ENCODE measurements at regions not wholly inside any gene's neighbourhood (a gene's known extent, or its start where the extent isn't known, plus 50 kb on each side); places are given as distances from the start of the nearest gene placed in this dataset.
"Not testable (repeated sequence)": the region's sequence is repeated elsewhere in the genome, so short reads cannot be mapped to it uniquely, and the experiment has no call there.

GRCh38 chr5:100043475-100043874, 491.7 kb upstream of the FAM174A start:
- TF ChIP-seq TAF1 (IDR thresholded peaks at IDR 0.05; ENCODE audit: borderline replicate concordance, low read depth, low read length) (no peak), POLR2A (IDR thresholded peaks at IDR 0.05; ENCODE audit: low read depth, low read length) (no peak), POLR2AphosphoS5 (IDR thresholded peaks at IDR 0.05; ENCODE audit: low read depth, low read length) (no peak)
- DNase-seq (ENCODE audit: insufficient read length) (no peak), FAIRE-seq (no peak)

DNA sequence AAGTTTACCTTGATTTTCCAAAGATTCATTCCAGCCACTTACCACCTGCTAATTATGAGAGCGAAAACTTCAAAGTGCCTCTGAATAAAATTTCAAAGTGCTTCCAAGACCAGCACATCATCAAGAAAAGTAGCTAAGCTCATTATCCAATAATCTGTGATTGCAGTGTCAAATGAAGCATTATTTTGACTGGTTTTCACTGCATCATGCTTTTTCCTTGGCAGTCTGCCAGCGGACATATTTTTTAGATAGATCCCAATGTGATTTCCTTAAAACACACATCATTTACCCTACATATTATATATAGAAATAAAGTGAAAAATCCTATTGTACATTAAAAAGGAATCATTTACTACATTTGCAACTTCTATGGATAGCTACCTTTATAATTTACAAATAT, 508.6 kb upstream of the FAM174A start:
- FAIRE-seq = no peak
- DNase-seq (ENCODE audit: insufficient read length) = no peak
- TF ChIP-seq TAF1 (IDR thresholded peaks at IDR 0.05; ENCODE audit: borderline replicate concordance, low read depth, low read length) (no peak), POLR2A (IDR thresholded peaks at IDR 0.05; ENCODE audit: low read depth, low read length) (no peak), POLR2AphosphoS5 (IDR thresholded peaks at IDR 0.05; ENCODE audit: low read depth, low read length) (no peak)

DNA sequence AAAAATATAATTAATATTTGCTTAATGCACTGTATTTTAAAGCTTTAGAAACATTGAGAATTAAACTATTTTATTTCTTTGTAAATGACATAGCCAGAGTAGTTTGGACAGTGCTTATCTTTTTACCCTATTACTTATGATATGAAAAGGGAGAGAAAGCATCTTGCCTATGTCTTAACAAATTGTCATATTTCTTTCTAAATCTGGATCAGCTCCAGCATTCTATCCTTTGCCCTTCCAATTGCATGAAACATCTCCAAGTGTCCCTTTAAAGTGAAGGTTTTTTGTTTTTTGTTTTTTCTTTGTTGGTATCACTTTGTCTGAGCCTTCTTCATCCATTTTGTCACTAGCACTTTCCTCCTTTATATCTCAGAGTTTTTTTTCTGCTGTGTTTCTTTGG, 511.6 kb upstream of the FAM174A start:
- no peak for DNase-seq (ENCODE audit: insufficient read length)
- TF ChIP-seq TAF1 (IDR thresholded peaks at IDR 0.05; ENCODE audit: borderline replicate concordance, low read depth, low read length) (no peak), POLR2A (IDR thresholded peaks at IDR 0.05; ENCODE audit: low read depth, low read length) (no peak), POLR2AphosphoS5 (IDR thresholded peaks at IDR 0.05; ENCODE audit: low read depth, low read length) (no peak)
- FAIRE-seq = no peak

GRCh38 chr5:100017520-100018262, 517.5 kb upstream of the FAM174A start:
- no peak for TF ChIP-seq POLR2A (IDR thresholded peaks at IDR 0.05; ENCODE audit: low read depth, low read length)
- DNase-seq (ENCODE audit: insufficient read length) (no peak), FAIRE-seq (no peak)

- not testable (repeated sequence) for DNase-seq (ENCODE audit: insufficient read length); FAIRE-seq
Observed at GRCh38 chr5:100013305-100013704, 521.9 kb upstream of the FAM174A start.

GRCh38 chr5:100011160-100011559, 524.0 kb upstream of the FAM174A start:
- FAIRE-seq; DNase-seq (ENCODE audit: insufficient read length): not testable (repeated sequence)

DNA sequence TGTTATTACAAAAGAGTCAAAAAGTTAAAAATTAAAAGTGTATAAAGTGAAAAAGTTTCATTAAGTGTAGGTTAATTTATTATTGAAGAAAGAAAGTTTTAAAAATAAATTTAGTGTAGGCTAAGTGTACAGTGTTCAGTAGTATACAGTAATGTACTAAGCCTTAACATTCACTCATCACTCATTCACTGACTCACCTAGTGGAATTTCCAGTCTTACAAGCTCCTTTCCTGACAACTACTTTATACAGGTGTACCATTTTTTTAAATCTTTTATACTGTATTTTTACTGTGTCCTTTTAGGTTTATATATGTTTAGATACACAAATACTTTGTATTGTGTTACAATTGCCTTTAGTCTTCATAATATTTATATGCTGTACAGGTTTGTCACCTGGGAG, 530.2 kb upstream of the FAM174A start:
- TF ChIP-seq POLR2AphosphoS5 (IDR thresholded peaks at IDR 0.05; ENCODE audit: low read depth, low read length) = no peak
- no peak for TF ChIP-seq TAF1 (IDR thresholded peaks at IDR 0.05; ENCODE audit: borderline replicate concordance, low read depth, low read length)
- no peak for TF ChIP-seq POLR2A (IDR thresholded peaks at IDR 0.05; ENCODE audit: low read depth, low read length)
- FAIRE-seq = no peak
- no peak for DNase-seq (ENCODE audit: insufficient read length)

DNA sequence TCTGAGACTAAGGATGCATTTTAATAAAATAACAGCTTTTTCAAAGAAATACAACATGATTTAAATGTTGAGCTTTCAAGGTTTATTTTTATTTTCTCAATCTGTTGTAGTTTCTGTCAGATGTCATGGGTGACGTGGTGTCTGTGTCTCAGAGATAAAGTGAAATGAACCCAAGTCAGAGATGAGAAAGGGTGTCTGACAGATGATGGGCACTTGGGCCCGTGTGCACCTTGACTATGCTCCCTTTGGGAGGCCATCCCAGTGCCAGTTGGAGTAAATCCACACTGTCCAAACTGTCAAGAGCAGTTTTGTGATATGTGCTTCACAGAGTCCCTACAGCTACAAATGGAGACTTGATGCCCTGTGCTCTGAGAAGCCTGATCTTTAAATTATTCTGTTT, 536.9 kb upstream of the FAM174A start:
- no peak for TF ChIP-seq POLR2A (IDR thresholded peaks at IDR 0.05; ENCODE audit: low read depth, low read length)
- no peak for TF ChIP-seq POLR2AphosphoS5 (IDR thresholded peaks at IDR 0.05; ENCODE audit: low read depth, low read length)
- no peak for TF ChIP-seq TAF1 (IDR thresholded peaks at IDR 0.05; ENCODE audit: borderline replicate concordance, low read depth, low read length)
- FAIRE-seq = no peak
- DNase-seq (ENCODE audit: insufficient read length) = no peak

GRCh38 chr5:99995407-99995806, 539.8 kb upstream of the FAM174A start:
- no peak for TF ChIP-seq POLR2A (IDR thresholded peaks at IDR 0.05; ENCODE audit: low read depth, low read length)
- no peak for TF ChIP-seq TAF1 (IDR thresholded peaks at IDR 0.05; ENCODE audit: borderline replicate concordance, low read depth, low read length)
- no peak for TF ChIP-seq POLR2AphosphoS5 (IDR thresholded peaks at IDR 0.05; ENCODE audit: low read depth, low read length)
- FAIRE-seq (no peak), DNase-seq (ENCODE audit: insufficient read length) (no peak)

DNA sequence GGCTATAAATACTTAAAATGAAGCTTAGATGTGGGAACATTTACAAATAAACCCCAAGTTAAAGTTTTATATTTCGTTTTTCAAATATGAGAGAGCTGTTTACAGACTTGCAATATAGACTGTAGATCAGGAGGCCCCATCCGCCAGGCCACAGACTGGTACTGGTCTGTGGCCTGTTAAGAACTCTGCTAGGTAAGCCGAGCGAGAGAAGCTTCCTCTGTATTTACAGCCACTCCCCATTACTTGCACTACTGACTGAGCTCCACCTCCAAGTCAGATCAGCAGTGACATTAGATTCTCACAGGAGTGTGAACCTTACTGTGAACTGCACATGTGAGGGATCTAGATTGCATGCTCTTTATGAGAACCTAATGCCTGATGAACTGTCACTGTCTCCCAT, 561.4 kb upstream of the FAM174A start:
- TF ChIP-seq POLR2AphosphoS5 (IDR thresholded peaks at IDR 0.05; ENCODE audit: low read depth, low read length) = no peak
- TF ChIP-seq POLR2A (IDR thresholded peaks at IDR 0.05; ENCODE audit: low read depth, low read length) = no peak
- no peak for TF ChIP-seq TAF1 (IDR thresholded peaks at IDR 0.05; ENCODE audit: borderline replicate concordance, low read depth, low read length)
- FAIRE-seq (no peak), DNase-seq (ENCODE audit: insufficient read length) (no peak)

- DNase-seq (ENCODE audit: insufficient read length) = no peak
- TF ChIP-seq TAF1 (IDR thresholded peaks at IDR 0.05; ENCODE audit: borderline replicate concordance, low read depth, low read length) (no peak), POLR2AphosphoS5 (IDR thresholded peaks at IDR 0.05; ENCODE audit: low read depth, low read length) (no peak)
- FAIRE-seq = no peak
Observed at GRCh38 chr5:99955962-99956361, 579.2 kb upstream of the FAM174A start.

DNA sequence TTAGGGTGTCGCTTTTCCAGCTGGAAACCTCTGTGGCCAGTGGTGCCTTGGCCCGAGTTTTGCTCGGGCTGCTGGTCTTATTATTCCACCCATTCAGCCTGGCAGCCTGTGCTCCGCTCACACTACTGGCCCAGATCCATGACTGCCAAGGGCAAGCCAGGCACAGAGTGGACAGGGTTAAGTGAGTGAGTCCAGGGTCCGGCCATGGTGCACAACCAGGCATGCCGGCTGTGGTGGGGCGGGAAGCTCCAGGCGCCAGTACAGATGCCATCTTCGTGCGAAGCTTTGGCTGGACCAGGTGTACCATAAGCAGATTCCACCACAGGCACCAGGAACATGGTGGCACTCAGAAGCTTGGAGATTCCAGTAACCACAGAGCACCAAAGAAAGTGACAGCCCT, 580.2 kb upstream of the FAM174A start:
- no peak for TF ChIP-seq POLR2A (IDR thresholded peaks at IDR 0.05; ENCODE audit: low read depth, low read length)
- TF ChIP-seq TAF1 (IDR thresholded peaks at IDR 0.05; ENCODE audit: borderline replicate concordance, low read depth, low read length) = no peak
- TF ChIP-seq POLR2AphosphoS5 (IDR thresholded peaks at IDR 0.05; ENCODE audit: low read depth, low read length) = no peak

DNA sequence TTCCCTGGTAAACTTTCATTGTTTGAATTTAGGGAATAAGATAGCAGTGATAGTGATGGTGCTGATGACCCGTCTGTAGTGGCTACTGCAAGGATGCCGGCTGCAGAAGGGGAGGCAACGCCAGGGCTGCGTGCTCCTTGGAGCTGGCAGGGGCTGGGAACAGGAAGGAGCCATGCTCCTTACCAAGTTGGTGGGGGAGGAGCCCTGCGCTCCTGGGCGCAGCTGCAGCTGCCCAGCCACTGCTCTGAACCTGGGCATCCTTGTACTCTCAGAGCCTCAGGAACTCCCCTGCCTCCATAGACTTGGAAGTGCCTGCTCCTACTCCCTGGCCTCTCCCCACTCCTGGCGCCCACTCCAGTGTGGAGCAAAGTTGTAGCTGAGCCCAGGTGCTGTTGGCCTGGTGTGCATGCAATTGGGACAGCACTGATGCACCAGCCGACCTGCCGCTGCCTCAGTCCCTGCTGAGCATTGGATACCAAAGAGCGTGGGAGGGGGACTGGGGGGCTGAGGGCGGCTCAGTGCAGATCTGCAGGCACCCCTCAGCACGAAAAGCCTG, 585.1 kb upstream of the FAM174A start:
- TF ChIP-seq POLR2AphosphoS5 (IDR thresholded peaks at IDR 0.05; ENCODE audit: low read depth, low read length) (no peak), POLR2A (IDR thresholded peaks at IDR 0.05; ENCODE audit: low read depth, low read length) (no peak), TAF1 (IDR thresholded peaks at IDR 0.05; ENCODE audit: borderline replicate concordance, low read depth, low read length) (no peak)
- DNase-seq (ENCODE audit: insufficient read length) = no peak
- FAIRE-seq = no peak

More for the DNA sequence above, 580.2 kb upstream of the FAM174A start:
- DNase-seq (ENCODE audit: insufficient read length) = no peak
- no peak for FAIRE-seq
